ENCODE measurements at regions not wholly inside any gene's neighbourhood (a gene's known extent, or its start where the extent isn't known, plus 50 kb on each side); places are given as distances from the start of the nearest gene placed in this dataset.
A peak's percentile ranks its signal among the peaks of the same experiment; 100 is the strongest.

DNA sequence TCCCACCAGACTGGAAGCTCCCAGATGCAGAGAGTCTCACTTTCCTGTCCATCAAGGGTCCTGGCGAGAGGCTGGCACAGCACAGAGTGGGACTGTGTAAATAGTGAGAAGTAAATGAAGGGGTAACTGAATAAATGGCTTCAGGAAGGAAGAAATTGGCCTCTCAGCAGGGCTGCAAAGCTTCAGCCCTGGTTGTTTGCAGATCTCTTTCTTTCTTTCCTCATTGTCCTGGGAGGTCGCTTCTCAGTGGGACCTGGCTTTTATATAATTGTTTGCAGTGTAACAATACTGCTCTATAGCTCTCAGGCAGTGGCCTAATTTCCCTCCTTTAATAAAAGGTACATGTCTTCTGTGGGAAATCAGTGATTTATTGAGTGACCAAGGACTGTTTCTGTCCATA is 74.9 kb upstream of the GPR45 start:
- Histone ChIP-seq H3K27me3 (ENCODE audit: control insufficient read depth in 3 of 3, insufficient read depth in 3 of 3, low read length in 2 of 3) (peaks cover 0 to 2% (median 0%) of the 10 kb centered on the region in 3 donors), H3K9me3 (ENCODE audit: control insufficient read depth in 4 of 4, insufficient read depth in 3 of 4, low read length in 3 of 4) (peaks cover 0 to 7% (median 0%) of the 10 kb centered on the region in 4 donors), H3K4me1 (ENCODE audit: control insufficient read depth in 5 of 5, insufficient read depth in 5 of 5, low read length in 5 of 5) (no peaks in the 10 kb centered on the region), H3K27ac (ENCODE audit: low read depth in 1 of 2, low read length in 1 of 2) (no peak overlapping the region), H3K4me3 (no peak overlapping the region), H3K9ac (ENCODE audit: insufficient read depth in 1 of 2, low read length in 2 of 2) (no peak overlapping the region), H3K36me3 (ENCODE audit: control insufficient read depth in 4 of 4, insufficient read depth in 4 of 4, low read length in 4 of 4) (no peaks in the 10 kb centered on the region)
- TF ChIP-seq, protein P1, sequence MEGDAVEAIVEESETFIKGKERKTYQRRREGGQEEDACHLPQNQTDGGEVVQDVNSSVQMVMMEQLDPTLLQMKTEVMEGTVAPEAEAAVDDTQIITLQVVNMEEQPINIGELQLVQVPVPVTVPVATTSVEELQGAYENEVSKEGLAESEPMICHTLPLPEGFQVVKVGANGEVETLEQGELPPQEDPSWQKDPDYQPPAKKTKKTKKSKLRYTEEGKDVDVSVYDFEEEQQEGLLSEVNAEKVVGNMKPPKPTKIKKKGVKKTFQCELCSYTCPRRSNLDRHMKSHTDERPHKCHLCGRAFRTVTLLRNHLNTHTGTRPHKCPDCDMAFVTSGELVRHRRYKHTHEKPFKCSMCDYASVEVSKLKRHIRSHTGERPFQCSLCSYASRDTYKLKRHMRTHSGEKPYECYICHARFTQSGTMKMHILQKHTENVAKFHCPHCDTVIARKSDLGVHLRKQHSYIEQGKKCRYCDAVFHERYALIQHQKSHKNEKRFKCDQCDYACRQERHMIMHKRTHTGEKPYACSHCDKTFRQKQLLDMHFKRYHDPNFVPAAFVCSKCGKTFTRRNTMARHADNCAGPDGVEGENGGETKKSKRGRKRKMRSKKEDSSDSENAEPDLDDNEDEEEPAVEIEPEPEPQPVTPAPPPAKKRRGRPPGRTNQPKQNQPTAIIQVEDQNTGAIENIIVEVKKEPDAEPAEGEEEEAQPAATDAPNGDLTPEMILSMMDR (IDR thresholded peaks at IDR 0.05; ENCODE audit: control extremely low read depth, extremely low read depth) = no peak
- DNase-seq (no peak), ATAC-seq (ENCODE audit: insufficient read depth, low FRiP score) (no peak)
- WGBS, 2 donors = 50% methylated on average over 2 of the region's 2 CpGs

DNA sequence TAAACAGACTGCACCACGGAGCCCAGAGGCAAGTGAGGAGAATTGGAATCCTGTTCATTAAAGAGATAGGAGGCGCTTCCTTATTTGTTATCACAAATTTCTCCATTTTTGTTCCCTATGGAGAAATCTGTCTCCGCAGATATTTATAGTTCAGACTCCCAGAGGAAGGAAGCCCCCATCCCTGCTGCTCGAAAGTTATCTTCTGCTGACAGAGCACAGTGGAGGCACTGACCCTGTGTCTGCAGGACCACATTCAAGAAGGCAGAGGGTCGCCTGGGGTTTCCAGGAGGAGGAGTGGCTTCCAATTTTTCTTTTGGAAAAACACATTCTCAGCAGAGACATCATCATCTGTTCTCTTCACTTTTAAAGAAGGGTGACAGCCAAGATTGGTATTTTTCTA is 73.0 kb upstream of the GPR45 start:
- no peak overlapping the region for H3K27ac ChIP-seq (ENCODE audit: low read depth in 1 of 2, low read length in 1 of 2)
- no peak for ATAC-seq (ENCODE audit: insufficient read depth, low FRiP score)
- 47 to 57% methylated on average over 5 of the region's 5 CpGs for WGBS, 2 donors

DNA sequence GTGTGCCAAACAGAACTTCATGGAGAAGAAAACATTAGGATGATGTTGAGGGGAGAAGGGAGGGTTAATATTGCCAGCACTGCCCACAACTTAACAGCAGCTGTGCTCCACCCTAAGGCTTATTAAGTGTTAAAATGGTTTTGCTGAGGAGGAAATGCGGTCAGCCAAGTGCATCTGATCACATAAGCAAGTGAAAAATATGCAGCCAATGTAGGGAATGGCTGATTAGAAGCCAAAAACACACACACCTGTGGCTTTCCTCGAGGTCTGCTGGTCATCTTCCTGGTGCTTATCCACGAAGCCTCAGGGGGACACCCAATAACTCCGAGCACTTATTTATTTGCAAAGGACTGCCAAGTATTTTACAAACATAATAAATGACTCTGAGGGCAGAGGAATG is 66.3 kb upstream of the GPR45 start:
- no peak overlapping the region for H3K27ac ChIP-seq (ENCODE audit: low read depth in 1 of 2, low read length in 1 of 2)
- DNase-seq (peak in 2 of 3 donors; percentile 5 to 15), ATAC-seq (ENCODE audit: insufficient read depth, low FRiP score) (no peak)
- H3K27me3 ChIP-seq (ENCODE audit: control insufficient read depth in 3 of 3, insufficient read depth in 3 of 3, low read length in 2 of 3) = peaks cover 0 to 19% (median 17%) of the 10 kb centered on the region in 3 donors
- H3K4me3 ChIP-seq = no peak overlapping the region
- 12 to 16% methylated on average over 4 of the region's 4 CpGs for WGBS, 2 donors
- H3K9ac ChIP-seq (ENCODE audit: insufficient read depth in 1 of 2, low read length in 2 of 2) = no peak overlapping the region
- H3K4me1 ChIP-seq (ENCODE audit: control insufficient read depth in 5 of 5, insufficient read depth in 5 of 5, low read length in 5 of 5) = peaks cover 0 to 6% (median 0%) of the 10 kb centered on the region in 5 donors
- no peaks in the 10 kb centered on the region for H3K36me3 ChIP-seq (ENCODE audit: control insufficient read depth in 4 of 4, insufficient read depth in 4 of 4, low read length in 4 of 4)
- H3K9me3 ChIP-seq (ENCODE audit: control insufficient read depth in 4 of 4, insufficient read depth in 3 of 4, low read length in 3 of 4) = no peaks in the 10 kb centered on the region
- TF ChIP-seq, protein P1 (IDR thresholded peaks at IDR 0.05; ENCODE audit: control extremely low read depth, extremely low read depth) = no peak

More for the DNA sequence above, 73.0 kb upstream of the GPR45 start:
- Histone ChIP-seq H3K9ac (ENCODE audit: insufficient read depth in 1 of 2, low read length in 2 of 2) (no peak overlapping the region), H3K9me3 (ENCODE audit: control insufficient read depth in 4 of 4, insufficient read depth in 3 of 4, low read length in 3 of 4) (peaks cover 0 to 2% (median 0%) of the 10 kb centered on the region in 4 donors), H3K27me3 (ENCODE audit: control insufficient read depth in 3 of 3, insufficient read depth in 3 of 3, low read length in 2 of 3) (peaks cover 0 to 2% (median under 1%) of the 10 kb centered on the region in 3 donors), H3K36me3 (ENCODE audit: control insufficient read depth in 4 of 4, insufficient read depth in 4 of 4, low read length in 4 of 4) (no peaks in the 10 kb centered on the region), H3K4me3 (no peak overlapping the region), H3K4me1 (ENCODE audit: control insufficient read depth in 5 of 5, insufficient read depth in 5 of 5, low read length in 5 of 5) (no peaks in the 10 kb centered on the region)
- DNase-seq = no peak
- TF ChIP-seq, protein P1 (IDR thresholded peaks at IDR 0.05; ENCODE audit: control extremely low read depth, extremely low read depth) = no peak

DNA sequence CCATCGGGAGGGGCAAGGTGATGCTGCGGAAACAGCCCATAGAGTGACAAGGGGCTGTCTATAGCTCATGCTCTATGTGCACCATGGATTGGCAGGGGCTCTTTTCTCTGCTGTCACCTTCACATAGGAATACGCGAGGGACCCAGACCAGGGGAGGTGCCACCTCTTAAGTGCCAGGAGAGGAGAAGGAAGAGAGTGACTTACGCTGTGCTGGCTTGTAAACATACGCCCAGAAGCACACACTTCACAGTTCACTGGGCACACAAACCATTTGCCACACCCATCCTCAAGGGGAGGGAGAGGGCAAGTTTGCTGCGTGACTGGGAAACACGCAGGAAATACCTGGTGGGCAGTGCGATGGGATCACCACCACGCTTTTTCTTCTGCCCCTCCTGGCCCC is 65.1 kb upstream of the GPR45 start:
- peaks cover 0 to 8% (median 0%) of the 10 kb centered on the region in 5 donors for H3K4me1 ChIP-seq (ENCODE audit: control insufficient read depth in 5 of 5, insufficient read depth in 5 of 5, low read length in 5 of 5)
- no peak overlapping the region for H3K4me3 ChIP-seq
- DNase-seq (no peak), ATAC-seq (ENCODE audit: insufficient read depth, low FRiP score) (peak; percentile 63)
- WGBS, 2 donors = 47 to 60% methylated on average over 10 of the region's 10 CpGs
- TF ChIP-seq, protein P1 (IDR thresholded peaks at IDR 0.05; ENCODE audit: control extremely low read depth, extremely low read depth) = no peak
- H3K9me3 ChIP-seq (ENCODE audit: control insufficient read depth in 4 of 4, insufficient read depth in 3 of 4, low read length in 3 of 4) = no peaks in the 10 kb centered on the region
- H3K36me3 ChIP-seq (ENCODE audit: control insufficient read depth in 4 of 4, insufficient read depth in 4 of 4, low read length in 4 of 4) = no peaks in the 10 kb centered on the region
- H3K27ac ChIP-seq (ENCODE audit: low read depth in 1 of 2, low read length in 1 of 2) = no peak overlapping the region
- no peak overlapping the region for H3K9ac ChIP-seq (ENCODE audit: insufficient read depth in 1 of 2, low read length in 2 of 2)
- peaks cover 0 to 19% (median 17%) of the 10 kb centered on the region in 3 donors for H3K27me3 ChIP-seq (ENCODE audit: control insufficient read depth in 3 of 3, insufficient read depth in 3 of 3, low read length in 2 of 3)
